ENCODE measurements at regions not wholly inside any gene's neighbourhood (a gene's known extent, or its start where the extent isn't known, plus 50 kb on each side); places are given as distances from the start of the nearest gene placed in this dataset.
"Not testable (repeated sequence)": the region's sequence is repeated elsewhere in the genome, so short reads cannot be mapped to it uniquely, and the experiment has no call there.

- H3K4me3 ChIP-seq (replicated peaks; ENCODE audit: low read depth, low read length): no peak overlapping the region
- TF ChIP-seq CTCF (IDR thresholded peaks at IDR 0.05; ENCODE audit: low read length, missing control alignments): no peak
- DNase-seq (ENCODE audit: low read depth): no peak
Measured at GRCh38 chr9:32142074-32142473, 242.4 kb upstream of the ACO1 start.

- DNase-seq (ENCODE audit: low read depth); H3K4me3 ChIP-seq (replicated peaks; ENCODE audit: low read depth, low read length): not testable (repeated sequence)
Measured at GRCh38 chr9:32148553-32148952, 235.9 kb upstream of the ACO1 start.

- no peak for TF ChIP-seq CTCF (IDR thresholded peaks at IDR 0.05; ENCODE audit: low read length, missing control alignments)
- no peak overlapping the region for H3K4me3 ChIP-seq (replicated peaks; ENCODE audit: low read depth, low read length)
- no peak for DNase-seq (ENCODE audit: low read depth)
Measured at GRCh38 chr9:32161209-32161608, 223.2 kb upstream of the ACO1 start.

- DNase-seq (ENCODE audit: low read depth): no peak
- no peak overlapping the region for H3K4me3 ChIP-seq (replicated peaks; ENCODE audit: low read depth, low read length)
- no peak for TF ChIP-seq CTCF (IDR thresholded peaks at IDR 0.05; ENCODE audit: low read length, missing control alignments)
Measured at GRCh38 chr9:32161720-32162119, 222.7 kb upstream of the ACO1 start.

- DNase-seq (ENCODE audit: low read depth); H3K4me3 ChIP-seq (replicated peaks; ENCODE audit: low read depth, low read length): not testable (repeated sequence)
Measured at GRCh38 chr9:32166316-32166715, 218.1 kb upstream of the ACO1 start.

GRCh38 chr9:32171339-32171738, 213.1 kb upstream of the ACO1 start:
- TF ChIP-seq CTCF (IDR thresholded peaks at IDR 0.05; ENCODE audit: low read length, missing control alignments): no peak
- no peak for DNase-seq (ENCODE audit: low read depth)
- H3K4me3 ChIP-seq (replicated peaks; ENCODE audit: low read depth, low read length): no peak overlapping the region

GRCh38 chr9:32172256-32172655, 212.2 kb upstream of the ACO1 start:
- TF ChIP-seq CTCF (IDR thresholded peaks at IDR 0.05; ENCODE audit: low read length, missing control alignments): no peak
- H3K4me3 ChIP-seq (replicated peaks; ENCODE audit: low read depth, low read length): no peak overlapping the region

GRCh38 chr9:32177396-32177795, 207.0 kb upstream of the ACO1 start:
- TF ChIP-seq CTCF (IDR thresholded peaks at IDR 0.05; ENCODE audit: low read length, missing control alignments): no peak
- no peak for DNase-seq (ENCODE audit: low read depth)
- H3K4me3 ChIP-seq (replicated peaks; ENCODE audit: low read depth, low read length): no peak overlapping the region

More at GRCh38 chr9:32172256-32172655, 212.2 kb upstream of the ACO1 start:
- no peak for DNase-seq (ENCODE audit: low read depth)

Data from fibroblast of pulmonary artery (primary cell).